ENCODE measurements at regions not wholly inside any gene's neighbourhood (a gene's known extent, or its start where the extent isn't known, plus 50 kb on each side); places are given as distances from the start of the nearest gene placed in this dataset.

DNA sequence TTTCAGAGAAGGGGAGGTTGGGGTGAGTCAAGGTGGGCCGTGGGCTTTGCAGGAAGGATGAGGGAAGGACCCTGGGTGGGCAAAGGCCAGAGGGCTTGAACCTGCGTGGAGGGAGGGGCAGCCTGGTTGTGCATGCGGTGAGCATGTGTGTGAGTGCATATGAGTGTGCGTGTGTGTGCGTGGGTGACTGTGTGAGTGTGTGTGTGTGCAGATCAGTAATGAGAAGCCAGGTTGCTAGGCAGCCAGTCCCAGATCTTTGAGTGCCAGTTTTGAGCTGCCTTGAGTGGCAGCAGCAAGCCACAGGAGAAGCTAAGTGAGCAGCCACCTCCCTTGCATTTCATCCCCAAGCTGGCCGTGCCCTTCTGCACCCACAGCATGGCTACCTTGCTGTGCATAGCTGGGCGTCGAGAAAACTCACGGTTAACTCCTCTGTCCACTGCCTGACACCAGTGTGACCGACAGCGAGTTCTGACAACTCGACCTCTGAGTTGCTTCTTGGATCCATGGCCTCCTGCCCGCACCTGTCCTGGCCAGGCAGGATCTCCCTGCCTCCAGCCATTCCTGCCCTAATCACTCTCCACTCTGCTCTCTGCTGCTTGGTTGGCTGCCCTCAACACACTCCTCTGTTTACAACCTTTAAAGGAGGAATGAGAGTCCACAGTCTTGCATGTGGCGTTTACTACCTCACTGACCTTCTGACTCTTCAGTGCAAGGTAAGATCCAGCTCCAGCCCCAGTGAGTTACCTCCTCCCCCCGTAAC is 775.4 kb downstream of the TYW1 start:
- no peak for DNase-seq

DNA sequence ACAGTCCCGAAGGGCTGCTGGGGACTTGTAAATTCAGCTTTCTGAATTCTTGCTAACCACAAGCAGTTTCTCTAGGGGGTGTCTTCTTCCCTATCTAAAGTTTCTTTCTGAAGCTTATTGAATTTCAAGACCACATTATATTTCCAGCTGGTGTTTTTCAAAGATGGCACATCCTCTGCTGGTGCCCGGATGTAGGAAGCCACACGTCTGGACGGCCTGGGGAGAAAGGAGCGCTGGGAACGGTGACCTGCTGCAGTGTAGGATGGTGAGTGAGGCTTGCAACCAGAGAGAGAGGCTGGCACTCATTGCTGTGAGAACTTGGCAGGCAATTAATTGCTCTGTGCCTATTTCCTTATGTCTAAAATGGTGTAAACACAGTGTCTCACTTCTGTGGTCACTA is 776.4 kb downstream of the TYW1 start:
- DNase-seq, result no peak

DNA sequence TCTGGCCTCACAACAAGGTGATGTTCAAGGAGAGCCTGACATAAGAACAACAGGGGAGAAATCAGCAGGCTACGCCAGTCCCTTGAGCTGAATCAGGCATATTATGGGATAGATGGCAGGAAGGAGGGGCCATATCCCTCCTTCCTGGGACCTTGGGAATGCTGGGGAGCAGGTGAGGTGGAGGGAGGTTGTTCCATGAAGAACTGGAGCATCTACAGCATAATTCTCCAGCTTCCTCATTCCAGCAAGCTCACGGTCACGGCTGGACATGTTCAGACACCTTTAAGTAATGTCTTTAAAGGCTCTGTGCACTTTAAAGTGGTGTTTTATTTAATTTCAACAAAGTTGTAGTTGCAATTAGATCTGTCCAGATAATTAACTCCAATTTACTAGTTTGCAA is 780.5 kb downstream of the TYW1 start:
- DNase-seq, result no peak

DNA sequence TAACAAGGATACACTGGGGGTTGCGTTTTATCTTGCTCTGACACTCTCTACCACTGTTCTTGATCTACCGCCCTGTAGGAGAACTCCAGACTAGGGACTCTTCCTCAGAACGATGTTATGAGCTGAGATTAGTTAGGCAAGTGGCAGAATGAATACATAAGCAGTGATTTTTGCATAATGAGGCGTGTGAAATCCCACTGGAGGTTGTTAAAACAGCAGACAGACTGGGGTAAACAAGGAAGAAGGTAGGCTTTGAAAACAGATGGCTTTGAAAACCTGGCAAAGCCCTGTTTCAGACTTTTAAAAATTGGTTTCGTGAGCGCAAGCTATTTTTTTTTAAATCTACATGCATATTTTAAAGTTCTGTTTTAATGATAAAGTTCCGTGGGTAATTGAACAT is 785.2 kb downstream of the TYW1 start:
- no peak for DNase-seq

DNA sequence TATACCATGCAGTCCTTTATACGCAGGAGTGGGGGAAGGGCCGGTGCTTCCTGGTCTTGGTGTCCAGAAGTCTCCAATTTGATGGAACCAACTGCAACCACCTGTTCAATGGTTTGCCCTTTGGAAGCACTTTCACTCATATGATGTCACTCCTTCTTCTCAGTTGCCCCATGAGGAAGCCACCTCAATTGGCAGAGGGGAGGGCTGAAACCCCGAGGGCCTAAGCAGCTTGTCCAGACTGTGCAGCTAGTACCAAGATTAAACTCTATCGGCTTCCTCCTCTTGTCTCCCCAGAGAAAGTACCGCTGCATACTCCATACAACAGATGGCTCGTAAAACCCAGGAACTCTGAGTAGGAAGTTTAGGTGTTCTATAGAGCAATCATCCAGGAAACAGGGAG is 789.4 kb downstream of the TYW1 start:
- no peak for DNase-seq

DNA sequence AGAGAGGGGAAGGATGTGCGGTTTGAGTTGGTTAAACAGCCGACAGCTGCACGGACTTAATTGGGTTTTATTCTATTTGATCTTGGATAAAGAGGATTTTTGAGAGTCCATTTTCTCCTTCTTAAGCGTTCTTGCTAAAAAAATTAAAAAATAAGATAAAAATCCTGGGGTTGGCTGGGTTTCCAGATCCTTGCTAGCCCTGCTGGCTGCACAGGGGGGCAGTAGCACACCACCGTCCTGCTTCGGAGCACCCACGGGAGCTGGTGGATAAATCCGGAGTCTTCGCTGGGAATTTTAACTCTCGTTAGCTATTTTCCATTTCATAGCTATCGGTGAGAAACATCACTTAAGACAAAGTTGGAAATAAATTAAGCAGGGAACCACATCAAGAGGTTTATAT is 792.0 kb downstream of the TYW1 start:
- DNase-seq, result no peak

DNA sequence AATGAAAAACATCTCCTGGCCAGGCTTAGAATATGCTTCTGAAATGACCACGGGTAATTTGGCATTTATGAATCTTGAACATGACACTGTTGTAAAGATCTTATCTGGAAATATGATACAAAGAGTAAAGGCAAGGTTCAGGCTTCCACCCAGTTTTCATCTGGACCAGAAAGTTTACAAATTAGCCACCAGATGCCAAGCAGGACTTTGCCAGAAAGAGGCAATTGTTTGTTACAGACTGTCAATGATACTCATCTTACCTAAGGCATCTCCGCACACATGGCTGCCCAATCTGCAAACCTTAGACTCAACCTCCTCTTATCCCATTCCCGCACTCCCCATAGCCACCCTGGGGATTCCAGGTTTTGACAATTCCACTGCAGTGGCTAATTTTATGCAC is 795.3 kb downstream of the TYW1 start:
- DNase-seq, result no peak

DNA sequence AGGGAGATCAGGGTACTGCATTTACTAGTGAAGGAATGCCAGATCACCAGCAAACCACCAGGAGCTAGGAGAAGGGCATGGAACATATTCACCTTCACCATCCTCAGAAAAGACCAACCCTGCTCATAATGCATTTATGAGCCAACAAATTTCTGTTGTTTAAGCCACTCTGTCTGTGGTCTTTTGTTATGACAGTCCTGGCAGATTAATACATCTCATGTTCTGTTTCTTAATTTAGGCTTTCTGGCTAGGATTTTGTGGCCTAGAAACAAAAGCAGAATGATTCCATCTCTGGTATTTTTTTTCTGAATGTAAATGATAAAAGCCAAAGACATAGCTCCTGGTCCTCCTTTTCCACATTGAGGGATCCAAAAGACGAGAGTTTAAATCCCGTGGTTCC is 797.9 kb downstream of the TYW1 start:
- DNase-seq, result no peak

DNA sequence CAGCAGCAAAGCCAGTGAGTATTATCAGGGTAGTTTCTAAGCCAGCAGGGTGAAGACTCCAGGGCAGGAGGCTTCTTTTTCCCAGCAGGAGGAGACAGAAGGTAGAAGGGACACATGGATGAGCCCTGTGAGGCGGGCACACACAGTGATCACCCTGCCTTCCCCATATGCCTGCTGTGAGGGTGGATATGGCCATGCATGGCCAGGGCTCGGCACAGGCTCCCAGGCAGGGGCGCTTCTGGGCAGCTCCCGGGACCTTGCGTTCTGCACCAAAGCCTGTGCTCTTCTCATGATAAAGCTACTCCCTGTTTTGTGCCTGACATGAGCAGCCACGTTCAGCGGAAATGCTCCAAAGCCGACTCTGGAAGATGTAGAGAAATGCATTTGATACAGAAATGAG is 807.2 kb downstream of the TYW1 start:
- DNase-seq, result no peak

DNA sequence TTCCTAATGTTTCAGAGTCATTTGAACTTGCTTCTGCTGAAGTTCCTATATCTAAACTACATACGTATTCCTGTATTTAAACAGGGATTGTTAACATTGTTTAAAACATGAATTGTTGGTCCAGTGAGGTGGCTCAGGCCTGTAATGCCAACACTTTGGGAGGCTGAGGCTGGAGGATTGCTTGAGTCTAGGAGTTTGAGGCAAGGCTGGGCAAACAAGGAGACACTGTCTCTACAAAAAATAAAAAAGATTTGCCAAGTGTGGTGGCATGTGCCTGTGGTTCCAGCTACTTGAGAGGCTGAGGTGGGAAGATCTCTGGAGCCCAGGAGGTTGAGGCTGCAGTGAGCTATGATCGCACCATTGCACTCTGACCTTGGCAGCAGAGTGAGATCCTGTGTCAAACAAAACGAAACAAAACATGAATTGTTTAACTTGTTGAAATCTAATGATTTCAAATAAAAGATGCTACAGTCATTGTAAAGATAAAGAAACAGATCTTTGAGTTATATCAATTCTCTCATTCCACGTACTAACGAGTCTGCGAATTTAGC is 809.4 kb downstream of the TYW1 start:
- no peak for DNase-seq

DNA sequence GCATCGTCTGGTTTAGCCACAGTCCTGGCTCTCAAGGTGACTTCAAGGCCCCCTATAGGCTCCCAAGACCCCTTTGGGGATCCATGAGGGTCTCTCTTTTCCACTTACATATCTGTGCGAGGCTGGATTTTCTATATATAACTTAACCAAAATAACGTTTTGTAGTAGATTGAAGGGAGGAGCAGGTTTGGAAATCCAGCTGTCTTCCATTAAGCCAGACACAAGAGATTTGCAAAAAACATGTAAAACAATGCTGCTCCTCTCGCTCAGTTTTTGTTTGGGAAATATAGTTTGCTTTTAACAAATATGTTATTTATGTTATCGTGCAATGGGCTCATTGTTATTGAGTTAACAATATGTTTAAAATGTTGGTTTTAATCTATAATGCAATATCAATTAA is 811.2 kb downstream of the TYW1 start:
- DNase-seq, result no peak

DNA sequence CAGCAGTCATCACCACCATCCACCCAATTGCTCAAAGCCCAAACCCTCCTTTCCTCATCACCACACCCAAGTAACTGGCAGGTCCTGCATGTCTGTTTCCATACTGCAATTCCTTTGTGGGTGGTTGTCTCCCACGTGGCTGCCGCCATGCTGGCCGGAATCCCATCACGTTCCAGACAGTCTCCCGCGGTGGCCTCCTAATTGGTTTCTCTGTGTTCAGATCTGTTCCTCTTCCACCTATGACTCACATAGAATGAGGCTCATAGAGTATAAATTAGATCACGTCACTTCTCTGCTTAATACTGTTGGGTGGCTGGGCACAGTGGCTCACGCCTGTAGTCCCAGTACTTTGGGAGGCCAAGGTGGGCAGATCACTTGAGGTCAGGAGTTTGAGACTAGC is 813.0 kb downstream of the TYW1 start:
- no peak for DNase-seq

DNA sequence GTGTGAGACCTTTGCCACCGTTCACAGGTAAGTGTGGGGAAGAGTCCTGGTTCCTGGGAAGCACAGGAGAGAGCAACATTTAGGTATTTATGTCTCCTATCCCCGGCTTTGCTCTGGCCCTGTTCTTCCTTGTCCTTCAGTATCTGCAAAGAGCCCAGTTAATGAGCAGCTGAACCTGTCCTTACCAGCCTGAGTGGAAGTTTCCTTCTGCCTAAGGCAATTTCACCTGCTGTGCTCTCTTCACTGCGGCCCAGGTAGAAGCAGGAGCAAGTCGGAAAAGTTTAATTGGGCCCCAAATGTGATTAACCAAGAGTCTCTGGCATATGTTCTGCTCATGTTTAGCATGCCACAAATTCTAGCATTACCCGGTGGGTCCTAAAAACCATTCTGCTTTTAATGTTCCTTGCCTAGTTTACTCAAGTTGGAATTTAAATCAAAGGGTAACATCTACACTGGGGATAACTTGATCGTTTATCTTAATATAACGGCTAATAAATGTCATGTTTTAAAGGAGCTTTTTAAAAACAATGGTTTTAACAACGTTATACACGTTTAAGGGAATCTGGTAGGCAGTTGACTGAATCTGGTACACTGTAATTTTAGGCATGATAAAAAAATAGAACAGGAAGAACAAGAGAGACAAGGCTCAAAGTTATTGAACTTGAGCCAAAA is 817.1 kb downstream of the TYW1 start:
- DNase-seq, result no peak

DNA sequence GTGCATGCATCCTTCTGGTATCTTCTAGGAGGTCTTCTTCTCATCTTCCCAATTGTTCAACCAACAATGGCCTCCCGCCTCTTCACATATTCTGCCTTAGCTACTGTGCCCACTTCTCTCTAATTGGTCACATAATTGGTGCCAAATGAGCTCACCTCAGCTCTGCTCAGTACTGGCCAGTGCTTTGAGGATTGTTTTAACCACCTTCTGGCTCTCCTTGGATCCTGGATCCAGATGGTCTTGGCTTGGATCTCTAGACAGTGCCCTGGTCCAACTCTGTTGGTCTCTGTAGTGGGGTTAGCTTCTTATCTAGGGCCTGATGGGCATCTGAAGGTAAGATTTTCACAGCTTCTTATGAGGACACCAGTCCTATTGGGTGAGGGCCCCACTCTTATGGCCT is 820.8 kb downstream of the TYW1 start:
- no peak for DNase-seq

DNA sequence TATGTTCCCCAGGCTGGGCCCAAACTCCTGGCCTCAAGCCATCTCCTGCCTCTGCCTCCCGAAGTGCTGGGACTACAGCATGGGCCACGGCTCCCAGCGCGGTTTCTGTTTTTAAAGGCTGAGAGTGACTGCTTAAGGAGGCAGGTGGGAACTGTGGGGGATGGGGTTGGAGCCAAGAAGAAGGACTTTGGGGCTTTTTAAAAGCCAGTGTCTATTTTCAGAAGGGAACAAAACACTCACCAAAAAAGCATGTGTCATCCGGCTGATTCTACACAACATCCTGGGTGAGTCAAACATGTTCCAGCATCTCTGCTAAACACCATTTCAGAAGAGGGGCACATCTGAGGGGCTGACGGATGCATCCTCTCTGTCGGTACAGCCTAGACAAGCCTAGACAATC is 824.5 kb downstream of the TYW1 start:
- no peak for DNase-seq

DNA sequence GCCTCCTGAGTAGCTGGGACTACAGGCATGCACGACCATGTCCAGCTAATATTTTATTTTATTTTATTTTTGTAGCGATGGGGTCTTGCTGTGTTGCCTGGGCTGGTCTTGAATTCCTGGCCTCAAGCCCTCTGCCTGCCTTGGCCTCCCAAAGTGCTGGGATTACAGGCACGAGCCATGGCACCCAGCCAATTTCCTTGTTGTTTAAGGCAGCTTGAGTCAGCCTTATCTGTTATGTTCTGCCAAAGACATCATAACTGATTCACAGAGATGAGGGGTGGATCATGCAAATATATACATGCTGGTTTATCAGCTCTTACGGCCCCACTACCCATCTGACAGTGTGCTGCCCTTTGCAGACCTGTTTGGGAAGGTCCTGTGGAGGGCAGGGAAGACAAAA is 826.7 kb downstream of the TYW1 start:
- DNase-seq, result no peak

DNA sequence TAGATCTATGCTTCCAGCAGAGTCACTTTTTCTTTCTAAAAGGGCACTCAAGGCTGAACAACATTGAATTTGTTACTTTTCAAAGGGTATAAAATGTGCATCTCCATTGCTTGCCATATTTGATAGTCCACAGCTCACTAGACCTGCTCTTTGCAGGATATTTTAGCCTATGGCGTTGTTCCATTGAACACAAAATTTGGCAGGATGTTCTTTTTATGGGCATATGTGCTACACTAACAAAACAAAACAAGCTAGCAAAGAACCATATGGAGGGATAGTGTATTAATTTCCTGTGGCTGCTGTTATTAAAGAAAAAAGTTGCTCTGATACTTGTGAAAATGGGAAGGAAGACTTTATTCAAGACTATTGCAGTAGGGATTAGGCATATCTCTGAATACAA is 828.7 kb downstream of the TYW1 start:
- no peak for DNase-seq

DNA sequence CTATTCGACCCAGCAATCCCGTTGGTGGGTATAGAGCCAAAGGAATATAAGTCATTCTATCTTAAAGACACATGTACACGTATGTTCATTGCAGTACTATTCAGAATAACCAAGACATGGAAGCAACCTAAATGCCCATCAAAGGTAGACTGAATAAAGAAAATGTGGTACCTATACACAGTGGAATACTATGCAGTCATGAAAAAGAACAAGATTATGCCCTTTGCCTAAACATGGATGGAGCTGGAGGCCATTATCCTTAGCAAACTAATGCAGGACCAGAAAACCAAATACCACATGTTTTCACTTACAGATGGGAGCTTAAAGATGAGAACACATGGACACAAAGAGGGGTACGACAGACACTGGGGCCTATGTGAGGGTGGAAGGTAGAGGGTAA is 845.3 kb downstream of the TYW1 start:
- no peak for DNase-seq

DNA sequence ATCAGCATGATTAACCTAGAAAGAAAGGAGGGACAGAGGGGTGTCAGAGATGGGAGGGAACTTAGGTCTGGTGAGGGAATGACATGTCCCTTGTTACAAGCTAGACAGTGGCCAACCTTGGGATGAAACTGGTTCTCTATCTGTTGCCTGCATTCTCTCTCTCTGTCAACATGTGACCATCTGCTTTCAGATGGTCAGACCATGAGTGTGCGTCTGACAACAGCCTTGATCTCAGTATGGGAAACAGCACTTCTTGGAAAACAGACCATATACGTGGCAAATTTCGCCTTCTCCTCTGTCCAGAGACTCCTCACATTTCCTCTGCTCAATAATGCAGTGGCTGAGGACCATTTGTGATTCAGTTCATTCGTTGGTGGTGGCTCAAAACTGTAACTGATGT is 845.9 kb downstream of the TYW1 start:
- no peak for DNase-seq

DNA sequence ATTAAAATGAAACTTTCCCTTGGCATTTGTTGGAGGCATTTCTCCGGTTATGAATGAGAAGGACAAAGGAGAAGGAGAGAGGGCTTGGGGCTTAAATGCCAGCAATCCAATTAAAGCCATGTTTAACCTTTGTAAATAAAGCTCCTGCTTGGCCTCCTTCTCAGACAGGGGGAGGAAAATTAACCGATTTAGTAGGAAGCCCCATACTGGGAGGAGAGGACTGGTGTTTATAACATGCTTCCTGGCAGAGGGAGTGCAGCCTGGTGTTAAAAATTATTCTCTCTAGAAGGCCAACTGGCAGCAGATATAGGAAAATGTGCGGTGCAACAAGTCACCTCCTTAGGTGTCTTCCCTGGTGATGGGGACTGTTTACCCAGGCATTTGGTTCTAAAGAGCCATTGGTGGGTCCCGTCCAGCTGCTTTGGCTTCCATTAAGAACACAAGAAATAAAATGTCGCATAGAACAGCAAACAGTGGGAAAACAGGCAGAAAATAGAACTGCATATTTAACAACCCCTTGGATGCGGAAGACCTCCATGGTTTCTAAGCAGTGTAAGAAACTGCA is 846.5 kb downstream of the TYW1 start:
- no peak for DNase-seq

DNA sequence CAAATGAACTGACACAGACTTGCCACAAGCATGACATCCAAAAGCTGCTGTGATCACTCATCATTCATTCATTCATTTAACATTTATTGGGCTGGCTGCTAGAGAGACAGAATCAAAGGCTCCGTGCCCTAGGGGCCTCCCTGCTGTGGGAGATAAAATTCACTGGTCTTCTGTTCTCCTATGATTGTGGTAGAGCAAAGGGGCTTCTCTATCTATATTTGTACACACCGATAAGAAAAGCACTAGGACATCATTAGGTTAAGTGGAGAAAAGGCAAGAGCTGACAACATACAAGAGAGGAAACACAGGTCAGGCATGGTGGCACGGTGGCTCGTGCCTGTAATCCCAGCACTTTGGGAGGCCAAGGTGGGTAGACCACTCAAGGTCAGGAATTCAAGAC is 847.0 kb downstream of the TYW1 start:
- no peak for DNase-seq

DNA sequence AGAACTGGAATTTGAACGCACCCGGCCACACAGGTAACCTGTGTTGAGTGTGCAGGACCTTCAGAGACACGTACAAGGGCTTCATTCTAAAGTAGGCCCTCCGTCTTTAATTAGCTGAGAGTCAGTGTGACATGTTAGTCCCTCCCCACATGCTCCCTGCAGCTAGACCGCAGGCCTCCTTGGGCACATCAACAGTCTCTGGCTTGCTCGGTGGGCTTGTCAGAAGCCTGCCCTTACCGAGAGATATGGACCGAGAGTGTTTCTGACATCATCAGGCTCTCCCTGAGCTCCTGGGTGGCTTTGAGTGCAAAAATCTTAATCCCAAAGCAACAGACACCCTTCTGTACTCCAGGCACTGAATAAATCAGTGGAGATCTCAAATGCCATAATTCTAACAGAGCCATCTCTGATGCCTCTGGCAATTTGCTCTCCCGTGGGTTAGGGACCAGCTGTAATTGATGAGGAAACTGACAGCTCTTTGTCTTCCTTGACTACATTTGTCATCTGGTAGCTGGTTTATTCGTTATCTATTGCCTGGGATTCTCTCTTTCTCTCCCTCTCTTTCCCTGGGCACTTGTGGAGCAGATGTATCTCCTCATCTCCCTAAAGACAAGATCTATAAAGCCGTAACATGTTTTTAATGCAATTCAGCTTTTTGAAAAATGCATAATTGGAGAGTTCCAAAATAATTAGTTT is 850.6 kb downstream of the TYW1 start:
- no peak for DNase-seq

All from NK-92 treated with Interleukin-12 subunit alpha and Interleukin-12 subunit beta, amount 100 ng/mL, for 24 hours (cell line).